Epithelial cell of esophagus (primary cell): ENCODE measurements at regions not wholly inside any gene's neighbourhood (a gene's known extent, or its start where the extent isn't known, plus 50 kb on each side); places are given as distances from the start of the nearest gene placed in this dataset.

ENCODE experiments used
- DNase-seq: peaks from one replicate; pipeline ENCODE4 v3.0.0; 2010; ENCODE audit warnings: low read depth
- H3K4me3 ChIP-seq: 2 replicates; pipeline ENCODE4 v1.5.1; 2011; ENCODE audit warnings: mild to moderate bottlenecking, low read length, control low read depth
- CTCF ChIP-seq: IDR thresholded peaks from 2 replicates; pipeline ENCODE4 v1.5.1; 2011; ENCODE audit warnings: low read depth, mild to moderate bottlenecking, low read length, control low read depth, inconsistent platforms; ENCODE audit not compliant: insufficient read depth; ENCODE audit errors: missing control alignments

- no peak for DNase-seq
- H3K4me3 ChIP-seq, result no peak overlapping the region
- no peak for TF ChIP-seq CTCF
These were observed 122.2 kb upstream of the PRSS58 start for GRCh38 chr7:142380069-142380468.

- DNase-seq, result no peak
- no peak for TF ChIP-seq CTCF
- H3K4me3 ChIP-seq, result no peak overlapping the region
These were observed 121.5 kb upstream of the PRSS58 start for GRCh38 chr7:142379201-142379885.

- DNase-seq, result no peak
- H3K4me3 ChIP-seq, result no peak overlapping the region
- TF ChIP-seq CTCF, result no peak
These were observed 119.7 kb upstream of the PRSS58 start for GRCh38 chr7:142377567-142377966.

- DNase-seq, result no peak
- H3K4me3 ChIP-seq, result no peak overlapping the region
- TF ChIP-seq CTCF, result no peak
These were observed 118.6 kb upstream of the PRSS58 start for GRCh38 chr7:142376356-142376997.

- DNase-seq, result peak; percentile 97
- no peak overlapping the region for H3K4me3 ChIP-seq
- peak; percentile 46 for TF ChIP-seq CTCF
These were observed 118.0 kb upstream of the PRSS58 start for GRCh38 chr7:142375710-142376313.

GRCh38 chr7:142372727-142373126, 114.9 kb upstream of the PRSS58 start:
- no peak for TF ChIP-seq CTCF
- no peak overlapping the region for H3K4me3 ChIP-seq
- no peak for DNase-seq
